Endothelial cell of umbilical vein (primary cell): ENCODE measurements at regions not wholly inside any gene's neighbourhood (a gene's known extent, or its start where the extent isn't known, plus 50 kb on each side); places are given as distances from the start of the nearest gene placed in this dataset.

Experiments
- BruUV-seq: library from RNA; stranded (reverse); fragments of 400-500 nt; replicated peaks from 2 replicates; lab custom pipeline; 2021; lab: Mats Ljungman, UMichigan
- CTCF ChIA-PET: fragments of 300-600, 350-600 bp; sonication (Branson Sonifier 250); formaldehyde crosslinking; loops from one replicate; lab custom pipeline; 2021; ENCODE audit warnings: antibody characterized with exemption, inconsistent platforms; lab: Charles Lee
- POLR2A ChIA-PET: fragments of 300-600, 350-600 bp; sonication (Branson Sonifier 250); formaldehyde crosslinking; loops from one replicate; lab custom pipeline; 2021; ENCODE audit warnings: antibody characterized with exemption, inconsistent platforms; lab: Charles Lee
- DNase-seq: peaks from one replicate; pipeline ENCODE4 v3.0.0-alpha.2; 2011; ENCODE audit warnings: low read depth, low spot score
- FAIRE-seq: peaks from 2 replicates; lab custom pipeline; 2011; peaks lifted over from hg19 to GRCh38; lab: Jason Lieb, UNC
- H2AFZ ChIP-seq: 2 replicates; pipeline ENCODE4 v1.6.0; 2012; ENCODE audit warnings: low read depth, low read length, control low read depth, inconsistent platforms
- H3K27ac ChIP-seq: 2 replicates; pipeline ENCODE4 v1.5.1; 2011; ENCODE audit warnings: low read depth, mild to moderate bottlenecking, control low read depth, low read length, moderate library complexity; ENCODE audit not compliant: insufficient read depth
- H3K27me3 ChIP-seq, 2 experiments: 2 replicates each; pipeline versions ENCODE4 v1.6.0 to v1.6.1; 2011; ENCODE audit warnings: low read length in 2 of 2, mixed read lengths in 1 of 2; ENCODE audit not compliant: control insufficient read depth in 2 of 2, insufficient read depth in 2 of 2
- H3K36me3 ChIP-seq, 2 experiments: 2 replicates in 1 of 2; 3 replicates in 1 of 2; pipeline ENCODE4 v1.5.1; 2011; ENCODE audit warnings: low read length in 2 of 2, mild to moderate bottlenecking in 1 of 2, moderate library complexity in 1 of 2; ENCODE audit not compliant: control insufficient read depth in 2 of 2, insufficient read depth in 2 of 2; ENCODE audit errors: extremely low read depth in 1 of 2
- H3K4me1 ChIP-seq: 3 replicates; pipeline ENCODE4 v1.5.1; 2011; ENCODE audit warnings: mild to moderate bottlenecking, low read length; ENCODE audit not compliant: control insufficient read depth, insufficient read depth; ENCODE audit errors: extremely low read depth
- H3K4me2 ChIP-seq: 2 replicates; pipeline ENCODE4 v1.6.1; 2011; ENCODE audit warnings: low read length, control low read depth, mixed read lengths; ENCODE audit not compliant: insufficient read depth
- H3K4me3 ChIP-seq, 3 experiments: fragments of 200-600 bp in 1 of 3; sonication (generic), shearing (Covaris generic) in 1 of 3; replicated peaks in 1 of 3; 2 replicates each; pipeline ENCODE4 v1.5.1; 2011 to 2016; ENCODE audit warnings: control low read depth in 3 of 3, low read length in 3 of 3, mild to moderate bottlenecking in 2 of 3, inconsistent platforms in 1 of 3, low read depth in 1 of 3, moderate library complexity in 1 of 3; ENCODE audit not compliant: insufficient read depth in 1 of 3
- H3K79me2 ChIP-seq: 2 replicates; pipeline ENCODE4 v1.6.0; 2012; ENCODE audit warnings: low read length, inconsistent platforms; ENCODE audit not compliant: control insufficient read depth, insufficient read depth
- H3K9ac ChIP-seq: replicated peaks from 2 replicates; pipeline ENCODE3; 2011; ENCODE audit warnings: low read length, control low read depth; ENCODE audit not compliant: insufficient read depth; ENCODE audit errors: extremely low read depth
- H3K9me1 ChIP-seq: replicated peaks from 3 replicates; pipeline ENCODE4 v1.6.0; 2011; ENCODE audit warnings: mild to moderate bottlenecking, low read length; ENCODE audit not compliant: control insufficient read depth, insufficient read depth; ENCODE audit errors: extremely low read depth
- H3K9me3 ChIP-seq: replicated peaks from 2 replicates; pipeline ENCODE4 v1.5.1; 2012; ENCODE audit warnings: low read length, inconsistent platforms; ENCODE audit not compliant: control insufficient read depth, insufficient read depth
- H4K20me1 ChIP-seq: replicated peaks from 2 replicates; pipeline ENCODE3; 2011; ENCODE audit warnings: mild to moderate bottlenecking, low read length; ENCODE audit not compliant: control insufficient read depth, insufficient read depth; ENCODE audit errors: extremely low read depth
- EZH2 ChIP-seq: IDR thresholded peaks from 2 replicates; pipeline ENCODE4 v1.6.1; 2012; ENCODE audit warnings: borderline replicate concordance, low read depth, mild to moderate bottlenecking, moderate library complexity, low read length, inconsistent platforms; ENCODE audit not compliant: severe bottlenecking
- FOS ChIP-seq: IDR thresholded peaks from 2 replicates; pipeline ENCODE4 v1.6.1; 2011; ENCODE audit warnings: mild to moderate bottlenecking, low read length, moderate library complexity, borderline replicate concordance; ENCODE audit not compliant: insufficient read depth
- GATA2 ChIP-seq: IDR thresholded peaks from 2 replicates; pipeline ENCODE4 v1.7.0; 2011; ENCODE audit warnings: low read depth, mild to moderate bottlenecking, moderate library complexity, mixed read lengths, low read length; ENCODE audit not compliant: insufficient read length, insufficient read depth
- JUN ChIP-seq: IDR thresholded peaks from 2 replicates; pipeline ENCODE4 v1.6.1; 2011; ENCODE audit warnings: borderline replicate concordance, low read depth; ENCODE audit not compliant: insufficient read length, insufficient read depth
- MYC ChIP-seq: IDR thresholded peaks from one replicate; pipeline ENCODE4 v1.6.1; 2011; ENCODE audit warnings: mild to moderate bottlenecking, low read depth, low read length
- POLR2A ChIP-seq: IDR thresholded peaks from 2 replicates; pipeline ENCODE4 v1.6.1; 2012; ENCODE audit warnings: low read depth, mild to moderate bottlenecking, control low read depth, low read length
- POLR2AphosphoS5 ChIP-seq: IDR thresholded peaks from 2 replicates; pipeline ENCODE4 v1.6.1; 2012; ENCODE audit warnings: low read depth, mild to moderate bottlenecking, control low read depth, low read length, moderate library complexity; ENCODE audit not compliant: insufficient read depth
- dilution Hi-C: fragments of 300-500 bp; cut with MboI; formaldehyde crosslinking; loops from one replicate; pipeline ENCODE4 v1.15.0; 2019; ENCODE audit warnings: low sequenced_read_pairs; ENCODE audit not compliant: extremely low pct_ligation_motif_present
- intact Hi-C: fragments of 100-400 bp; cut with micrococcal nuclease; formaldehyde crosslinking; loops from one replicate; pipeline ENCODE4 v1.10.0; 2022
- TF ChIP-seq, protein P1 (sequence below), 2 donors: IDR thresholded peaks; 1 replicate in 1 of 2; 2 replicates in 1 of 2; pipeline ENCODE4 v1.5.1; 2011; ENCODE audit warnings: low read length in 2 of 2, mild to moderate bottlenecking in 2 of 2, moderate library complexity in 2 of 2, control low read depth in 1 of 2, inconsistent platforms in 1 of 2, low read depth in 1 of 2; ENCODE audit not compliant: insufficient read depth in 1 of 2; ENCODE audit errors: extremely low read depth in 1 of 2
- TF ChIP-seq, protein P2 (sequence below): IDR thresholded peaks from 2 replicates; pipeline ENCODE4 v1.6.1; 2011; ENCODE audit not compliant: insufficient read depth, insufficient read length

- H3K9me3 ChIP-seq: no peaks in the 10 kb centered on the region
- H3K79me2 ChIP-seq: no peaks in the 10 kb centered on the region
- FAIRE-seq (no peak), DNase-seq (no peak)
- no peak overlapping the region for H3K9ac ChIP-seq
- H2AFZ ChIP-seq: no peak overlapping the region
- no TSS peak for BruUV-seq
- dilution Hi-C loops (no loop called here), intact Hi-C loops (no loop called here)
- no peaks in the 10 kb centered on the region for H3K36me3 ChIP-seq
- H3K9me1 ChIP-seq: no peaks in the 10 kb centered on the region
- no peak overlapping the region for H3K27ac ChIP-seq
- no peak overlapping the region for H3K4me3 ChIP-seq
- TF ChIP-seq GATA2: no peak
- no peaks in the 10 kb centered on the region for H4K20me1 ChIP-seq
- no peak overlapping the region for H3K4me2 ChIP-seq
- POLR2A ChIA-PET: no interaction called here
- CTCF ChIA-PET: no interaction called here
- H3K4me1 ChIP-seq: no peaks in the 10 kb centered on the region
- H3K27me3 ChIP-seq: no peaks in the 10 kb centered on the region
Measured at GRCh38 chr2:81324046-81324445, 1019.5 kb upstream of the LRRTM1 start.

- Histone ChIP-seq H3K79me2 (no peaks in the 10 kb centered on the region), H3K27ac (no peak overlapping the region), H3K9me1 (no peaks in the 10 kb centered on the region), H3K36me3 (no peaks in the 10 kb centered on the region), H4K20me1 (no peaks in the 10 kb centered on the region), H3K9me3 (no peaks in the 10 kb centered on the region), H3K27me3 (no peaks in the 10 kb centered on the region), H2AFZ (no peak overlapping the region), H3K4me3 (no peak overlapping the region), H3K4me1 (no peaks in the 10 kb centered on the region), H3K9ac (no peak overlapping the region), H3K4me2 (no peak overlapping the region)
- ChIA-PET POLR2A (no interaction called here), CTCF (no interaction called here)
- TF ChIP-seq POLR2AphosphoS5 (no peak), FOS (no peak), GATA2 (no peak), POLR2A (no peak), MYC (no peak), EZH2 (no peak), JUN (no peak)
- TF ChIP-seq, protein P1, sequence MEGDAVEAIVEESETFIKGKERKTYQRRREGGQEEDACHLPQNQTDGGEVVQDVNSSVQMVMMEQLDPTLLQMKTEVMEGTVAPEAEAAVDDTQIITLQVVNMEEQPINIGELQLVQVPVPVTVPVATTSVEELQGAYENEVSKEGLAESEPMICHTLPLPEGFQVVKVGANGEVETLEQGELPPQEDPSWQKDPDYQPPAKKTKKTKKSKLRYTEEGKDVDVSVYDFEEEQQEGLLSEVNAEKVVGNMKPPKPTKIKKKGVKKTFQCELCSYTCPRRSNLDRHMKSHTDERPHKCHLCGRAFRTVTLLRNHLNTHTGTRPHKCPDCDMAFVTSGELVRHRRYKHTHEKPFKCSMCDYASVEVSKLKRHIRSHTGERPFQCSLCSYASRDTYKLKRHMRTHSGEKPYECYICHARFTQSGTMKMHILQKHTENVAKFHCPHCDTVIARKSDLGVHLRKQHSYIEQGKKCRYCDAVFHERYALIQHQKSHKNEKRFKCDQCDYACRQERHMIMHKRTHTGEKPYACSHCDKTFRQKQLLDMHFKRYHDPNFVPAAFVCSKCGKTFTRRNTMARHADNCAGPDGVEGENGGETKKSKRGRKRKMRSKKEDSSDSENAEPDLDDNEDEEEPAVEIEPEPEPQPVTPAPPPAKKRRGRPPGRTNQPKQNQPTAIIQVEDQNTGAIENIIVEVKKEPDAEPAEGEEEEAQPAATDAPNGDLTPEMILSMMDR (IDR thresholded peaks at IDR 0.05; ENCODE audit: extremely low read depth in 1 of 2, insufficient read depth in 1 of 2, low read depth in 1 of 2, low read length in 2 of 2): no peak
- TF ChIP-seq, protein P2, sequence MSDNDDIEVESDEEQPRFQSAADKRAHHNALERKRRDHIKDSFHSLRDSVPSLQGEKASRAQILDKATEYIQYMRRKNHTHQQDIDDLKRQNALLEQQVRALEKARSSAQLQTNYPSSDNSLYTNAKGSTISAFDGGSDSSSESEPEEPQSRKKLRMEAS: no peak
- BruUV-seq: no TSS peak
- FAIRE-seq: no peak
- DNase-seq: no peak
- dilution Hi-C loops: no loop called here
- intact Hi-C loops: no loop called here
Measured at GRCh38 chr2:81304154-81304830, 999.7 kb upstream of the LRRTM1 start.
